Psoas muscle (tissue), 7 donors: ENCODE measurements at regions not wholly inside any gene's neighbourhood (a gene's known extent, or its start where the extent isn't known, plus 50 kb on each side); places are given as distances from the start of the nearest gene placed in this dataset.

ENCODE experiments used
- ATAC-seq, 4 donors: fragments of 200-7000 bp; cut with Tn5 transposase; one replicate each; pipeline ENCODE4 v1.9.1; 2020; ENCODE audit warnings: moderate library complexity in 3 of 4, mild to moderate bottlenecking in 2 of 4
- DNase-seq, 2 donors: peaks; one replicate each; pipeline ENCODE4 v3.0.0-alpha.2; 2020
- H3K27ac ChIP-seq: fragments of 200-600 bp; one replicate; pipeline ENCODE4 v1.8.0; 2022
- H3K27me3 ChIP-seq, 3 donors: fragments of 200-600 bp in 1 of 3; one replicate each; pipeline versions ENCODE4 v1.6.1 to v1.8.0; 2013 to 2022; ENCODE audit warnings: low read length in 2 of 3, mild to moderate bottlenecking in 2 of 3, moderate library complexity in 1 of 3; ENCODE audit not compliant: insufficient read depth in 3 of 3
- H3K36me3 ChIP-seq, 2 donors: fragments of 200-600 bp in 1 of 2; one replicate each; pipeline versions ENCODE4 v1.6.1 to v1.8.0; 2013 to 2022; ENCODE audit warnings: low read depth in 1 of 2, mild to moderate bottlenecking in 1 of 2, moderate library complexity in 1 of 2; ENCODE audit not compliant: insufficient read depth in 1 of 2
- H3K4me1 ChIP-seq: fragments of 200-600 bp; one replicate; pipeline ENCODE4 v1.8.0; 2022
- H3K4me3 ChIP-seq: fragments of 200-600 bp; one replicate; pipeline ENCODE4 v1.8.0; 2022; ENCODE audit warnings: mild to moderate bottlenecking
- H3K9me3 ChIP-seq: fragments of 200-600 bp; one replicate; pipeline ENCODE4 v1.8.0; 2022
- WGBS, 3 donors: extraction: QIAGEN DNeasy Blood & Tissue Kit; methylation state at CpG; one replicate each; pipeline versions ENCODE4 v1.1.6 to v1.1.7; 2013; 5-methylcytosine and 5-hydroxymethylcytosine counted together
- intact Hi-C, 2 donors: fragments of 100-400 bp; cut with DNase I; formaldehyde crosslinking; loops; one replicate each; pipeline versions ENCODE4 v1.11.0 to v1.14.2; 2022
- TF ChIP-seq, protein P1 (sequence below): fragments of 200-600 bp; IDR thresholded peaks from one replicate; pipeline ENCODE4 v1.8.0; 2022; ENCODE audit warnings: antibody characterized with exemption
- donor health status: healthy with polysubstance abuse.
- donor health status: DM: no; HTN: no; CAD: no; lungs with moderate emphysema.
- donor health status: Bipolar disorder and iron deficiency.
- donor health status: healthy.
- donor health status: DM: yes; HTN: yes; CAD: no.
- donor health status: DM: no; HTN: no; CAD: no.
- donor health status: DM: yes; HTN: yes; CAD: no.

- intact Hi-C loops, result no loop called here
- TF ChIP-seq, protein P1, sequence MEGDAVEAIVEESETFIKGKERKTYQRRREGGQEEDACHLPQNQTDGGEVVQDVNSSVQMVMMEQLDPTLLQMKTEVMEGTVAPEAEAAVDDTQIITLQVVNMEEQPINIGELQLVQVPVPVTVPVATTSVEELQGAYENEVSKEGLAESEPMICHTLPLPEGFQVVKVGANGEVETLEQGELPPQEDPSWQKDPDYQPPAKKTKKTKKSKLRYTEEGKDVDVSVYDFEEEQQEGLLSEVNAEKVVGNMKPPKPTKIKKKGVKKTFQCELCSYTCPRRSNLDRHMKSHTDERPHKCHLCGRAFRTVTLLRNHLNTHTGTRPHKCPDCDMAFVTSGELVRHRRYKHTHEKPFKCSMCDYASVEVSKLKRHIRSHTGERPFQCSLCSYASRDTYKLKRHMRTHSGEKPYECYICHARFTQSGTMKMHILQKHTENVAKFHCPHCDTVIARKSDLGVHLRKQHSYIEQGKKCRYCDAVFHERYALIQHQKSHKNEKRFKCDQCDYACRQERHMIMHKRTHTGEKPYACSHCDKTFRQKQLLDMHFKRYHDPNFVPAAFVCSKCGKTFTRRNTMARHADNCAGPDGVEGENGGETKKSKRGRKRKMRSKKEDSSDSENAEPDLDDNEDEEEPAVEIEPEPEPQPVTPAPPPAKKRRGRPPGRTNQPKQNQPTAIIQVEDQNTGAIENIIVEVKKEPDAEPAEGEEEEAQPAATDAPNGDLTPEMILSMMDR, result no peak
- no peak overlapping the region for H3K4me3 ChIP-seq
- ATAC-seq (no peak), DNase-seq (no peak)
- H3K4me1 ChIP-seq, result no peaks in the 10 kb centered on the region
- no peaks in the 10 kb centered on the region for H3K36me3 ChIP-seq
- no peak overlapping the region for H3K27ac ChIP-seq
- WGBS, 3 donors, result 6 to 33% (median 28%) methylated on average over 1 of the region's 1 CpG
- no peaks in the 10 kb centered on the region for H3K9me3 ChIP-seq
- no peaks in the 10 kb centered on the region for H3K27me3 ChIP-seq
These were observed 201.1 kb upstream of the CNR1 start for GRCh38 chr6:88367248-88367647.

DNA sequence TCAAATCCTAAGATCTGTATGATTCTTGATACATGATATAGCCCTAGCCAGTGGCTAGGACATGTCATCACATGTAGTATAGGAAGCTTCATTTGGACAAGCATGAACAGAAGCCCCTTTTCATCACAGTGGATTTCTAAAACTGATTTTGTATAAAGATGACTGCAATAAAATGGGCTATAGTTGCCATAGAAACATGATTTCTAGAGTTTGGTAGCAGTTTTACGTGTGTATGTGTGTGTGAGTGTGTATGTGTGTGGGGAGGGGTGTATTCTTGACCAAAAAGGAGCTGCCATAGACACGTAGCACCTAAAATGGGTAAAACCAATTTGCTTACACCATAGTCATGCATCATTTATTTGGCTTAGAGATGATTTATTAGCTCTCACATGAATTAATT lies 200.5 kb upstream of the CNR1 start:
- WGBS, 3 donors, result 75 to 87% (median 86%) methylated on average over 2 of the region's 2 CpGs
- no peak for DNase-seq

DNA sequence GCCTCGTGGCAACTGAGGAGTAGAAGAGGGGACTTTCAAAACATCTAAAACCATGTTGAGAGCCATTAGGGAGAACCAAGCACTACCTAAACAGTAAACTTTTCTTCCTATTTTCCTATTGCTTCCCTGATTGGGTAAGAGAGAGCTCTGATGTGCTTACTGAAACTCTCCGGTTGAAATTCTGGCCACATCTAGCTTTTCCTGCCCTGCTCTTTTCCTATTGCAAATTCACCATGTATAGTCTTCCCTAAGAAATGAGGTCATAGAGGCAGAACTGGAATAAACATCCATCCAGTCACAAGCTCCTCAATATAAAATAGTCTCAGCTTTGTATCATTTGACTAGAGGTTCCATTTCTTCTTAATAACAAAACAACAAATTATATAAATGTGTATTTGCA lies 199.5 kb upstream of the CNR1 start:
- TF ChIP-seq, protein P1, result no peak
- DNase-seq, result no peak

More for the DNA sequence above, 200.5 kb upstream of the CNR1 start:
- no peak for ATAC-seq
- Histone ChIP-seq H3K4me1 (no peaks in the 10 kb centered on the region), H3K27ac (no peak overlapping the region), H3K36me3 (no peaks in the 10 kb centered on the region), H3K9me3 (no peaks in the 10 kb centered on the region), H3K27me3 (no peaks in the 10 kb centered on the region), H3K4me3 (no peak overlapping the region)
- intact Hi-C loops, result no loop called here
- TF ChIP-seq, protein P1, result no peak

GRCh38 chr6:88365230-88365629 lies 199.1 kb upstream of the CNR1 start:
- Histone ChIP-seq H3K36me3 (no peaks in the 10 kb centered on the region), H3K4me3 (no peak overlapping the region), H3K27me3 (no peaks in the 10 kb centered on the region), H3K27ac (no peak overlapping the region), H3K4me1 (no peaks in the 10 kb centered on the region), H3K9me3 (no peaks in the 10 kb centered on the region)
- peak in 2 of 4 donors; percentile 36 to 37 for ATAC-seq
- intact Hi-C loops, result no loop called here
- no peak for DNase-seq
- WGBS, 3 donors, result 32 to 42% (median 42%) methylated on average over 2 of the region's 2 CpGs
- TF ChIP-seq, protein P1, result no peak

More for the DNA sequence above, 199.5 kb upstream of the CNR1 start:
- Histone ChIP-seq H3K9me3 (no peaks in the 10 kb centered on the region), H3K4me1 (no peaks in the 10 kb centered on the region), H3K4me3 (no peak overlapping the region), H3K27ac (no peak overlapping the region), H3K36me3 (no peaks in the 10 kb centered on the region), H3K27me3 (no peaks in the 10 kb centered on the region)
- intact Hi-C loops, result no loop called here
- 31 to 49% (median 36%) methylated on average over 2 of the region's 2 CpGs for WGBS, 3 donors
- no peak for ATAC-seq

DNA sequence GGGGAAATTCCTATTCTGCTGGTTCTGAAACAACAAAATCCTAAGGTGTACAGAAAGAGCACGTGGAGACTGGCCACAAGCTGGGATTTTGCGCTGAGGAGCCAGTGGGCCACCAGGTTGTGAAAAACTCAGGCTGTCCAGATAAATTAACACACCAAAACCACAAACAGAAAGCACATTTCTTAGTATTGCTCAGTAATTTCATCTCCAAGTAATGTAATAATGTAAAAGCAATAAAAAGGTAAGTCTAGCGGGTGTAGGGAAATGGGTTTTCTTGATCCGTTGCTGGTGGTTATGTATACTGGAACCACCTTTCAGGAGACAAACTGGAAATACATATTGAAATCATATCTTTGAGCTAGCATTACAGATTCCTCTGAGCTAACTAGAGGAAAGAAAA lies 195.6 kb upstream of the CNR1 start:
- H3K27ac ChIP-seq, result no peak overlapping the region
- no peaks in the 10 kb centered on the region for H3K36me3 ChIP-seq
- DNase-seq (no peak), ATAC-seq (no peak)
- H3K9me3 ChIP-seq, result no peaks in the 10 kb centered on the region
- intact Hi-C loops, result no loop called here
- WGBS, 3 donors, result 82 to 87% (median 83%) methylated on average over 4 of the region's 4 CpGs
- TF ChIP-seq, protein P1, result no peak
- H3K4me3 ChIP-seq, result no peak overlapping the region
- H3K27me3 ChIP-seq, result no peaks in the 10 kb centered on the region
- no peaks in the 10 kb centered on the region for H3K4me1 ChIP-seq
